Hepatocyte (in vitro differentiated cells): ENCODE measurements at regions not wholly inside any gene's neighbourhood (a gene's known extent, or its start where the extent isn't known, plus 50 kb on each side); places are given as distances from the start of the nearest gene placed in this dataset.

Experiments
- EZH2 ChIP-seq: fragments of 200-600 bp; sonication (generic); IDR thresholded peaks from 2 replicates; pipeline ENCODE4 v1.6.1; 2016; ENCODE audit warnings: antibody characterized with exemption, mild to moderate bottlenecking, borderline replicate concordance
- TF ChIP-seq, protein P1 (sequence below): fragments of 200-600 bp; sonication (generic); IDR thresholded peaks from 2 replicates; pipeline ENCODE4 v1.5.1; 2016; ENCODE audit warnings: antibody characterized with exemption, mild to moderate bottlenecking; ENCODE audit not compliant: poor library complexity

DNA sequence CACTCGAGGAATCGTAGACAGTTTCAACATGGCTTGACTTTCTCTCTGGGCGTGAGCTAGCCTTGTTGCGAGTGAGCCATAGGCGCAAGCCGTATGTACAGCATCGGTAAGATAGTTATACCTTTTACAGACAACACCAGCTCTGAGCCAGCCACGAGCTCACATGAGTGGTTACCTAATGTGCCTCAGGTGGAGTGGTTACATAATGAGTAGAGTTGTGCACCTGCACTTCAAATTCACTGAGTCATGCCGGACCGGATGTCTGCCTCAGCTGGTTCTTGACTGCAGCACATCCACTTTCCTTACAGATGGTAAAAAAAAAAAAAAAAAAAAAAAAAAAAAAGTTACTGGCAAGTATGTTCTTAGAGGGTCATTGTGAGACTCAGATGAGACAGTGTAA is 360.4 kb upstream of the NR5A2 start:
- TF ChIP-seq EZH2: no peak
- TF ChIP-seq, protein P1, sequence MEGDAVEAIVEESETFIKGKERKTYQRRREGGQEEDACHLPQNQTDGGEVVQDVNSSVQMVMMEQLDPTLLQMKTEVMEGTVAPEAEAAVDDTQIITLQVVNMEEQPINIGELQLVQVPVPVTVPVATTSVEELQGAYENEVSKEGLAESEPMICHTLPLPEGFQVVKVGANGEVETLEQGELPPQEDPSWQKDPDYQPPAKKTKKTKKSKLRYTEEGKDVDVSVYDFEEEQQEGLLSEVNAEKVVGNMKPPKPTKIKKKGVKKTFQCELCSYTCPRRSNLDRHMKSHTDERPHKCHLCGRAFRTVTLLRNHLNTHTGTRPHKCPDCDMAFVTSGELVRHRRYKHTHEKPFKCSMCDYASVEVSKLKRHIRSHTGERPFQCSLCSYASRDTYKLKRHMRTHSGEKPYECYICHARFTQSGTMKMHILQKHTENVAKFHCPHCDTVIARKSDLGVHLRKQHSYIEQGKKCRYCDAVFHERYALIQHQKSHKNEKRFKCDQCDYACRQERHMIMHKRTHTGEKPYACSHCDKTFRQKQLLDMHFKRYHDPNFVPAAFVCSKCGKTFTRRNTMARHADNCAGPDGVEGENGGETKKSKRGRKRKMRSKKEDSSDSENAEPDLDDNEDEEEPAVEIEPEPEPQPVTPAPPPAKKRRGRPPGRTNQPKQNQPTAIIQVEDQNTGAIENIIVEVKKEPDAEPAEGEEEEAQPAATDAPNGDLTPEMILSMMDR: no peak
